ENCODE measurements at regions not wholly inside any gene's neighbourhood (a gene's known extent, or its start where the extent isn't known, plus 50 kb on each side); places are given as distances from the start of the nearest gene placed in this dataset.

GRCh38 chr17:77875881-77876509 is 82.5 kb upstream of the TNRC6C start (continued):
- peak; percentile 61 for TF ChIP-seq MGA (IDR thresholded peaks at IDR 0.05)
- TF ChIP-seq ZBTB26 (CRISPR knock-in tag; IDR thresholded peaks at IDR 0.05), result no peak
- TF ChIP-seq TCF3 (CRISPR knock-in tag; IDR thresholded peaks at IDR 0.05), result peak; percentile 8; the same call in 1 of the 2 replicates
- peak; percentile 90 for TF ChIP-seq ATF3 (IDR thresholded peaks at IDR 0.05)
- no peak for TF ChIP-seq ATF3 (CRISPR knock-in tag; conservative IDR thresholded peaks at IDR 0.05)
- TF ChIP-seq L3MBTL2 (IDR thresholded peaks at IDR 0.05), result peak; percentile 70
- peak; percentile 39; the same call in 1 of the 2 replicates for TF ChIP-seq ZBTB17 (CRISPR knock-in tag; IDR thresholded peaks at IDR 0.05)
- peak; percentile 63 for TF ChIP-seq ZNF589 (CRISPR knock-in tag; IDR thresholded peaks at IDR 0.05; ENCODE audit: low read depth)
- TF ChIP-seq THRAP3 (IDR thresholded peaks at IDR 0.05; ENCODE audit: borderline replicate concordance), result no peak
- TF ChIP-seq EP300 (IDR thresholded peaks at IDR 0.05; ENCODE audit: low read length), result peak; percentile 63; the same call in 1 of the 2 replicates
- TF ChIP-seq ATF7 (IDR thresholded peaks at IDR 0.05), result peak; percentile 65; the same call in 1 of the 2 replicates
- TF ChIP-seq ELK1 (CRISPR knock-in tag; IDR thresholded peaks at IDR 0.05), result no peak
